ENCODE measurements at regions not wholly inside any gene's neighbourhood (a gene's known extent, or its start where the extent isn't known, plus 50 kb on each side); places are given as distances from the start of the nearest gene placed in this dataset.

- Histone ChIP-seq H3K4me1 (replicated peaks in 1 of 2; ENCODE audit: control insufficient read depth in 2 of 2, insufficient read depth in 2 of 2, low read length in 2 of 2) (no peaks in the 10 kb centered on the region; a peak in 1 of 5 replicates), H3K4me2 (ENCODE audit: insufficient read depth, low read length) (no peak overlapping the region), H3K27ac (ENCODE audit: extremely low read depth, low read depth, low read length) (no peak overlapping the region), H3K27me3 (ENCODE audit: control insufficient read depth in 2 of 2, insufficient read depth in 2 of 2, low read length in 2 of 2) (peaks cover 9 to 22% of the 10 kb centered on the region in 2 experiments; a peak in 3 of 5 replicates), H2AFZ (ENCODE audit: low read depth, low read length) (no peak overlapping the region), H3K4me3 (no peak overlapping the region), H3K36me3 (ENCODE audit: control insufficient read depth, insufficient read depth, low read length) (no peaks in the 10 kb centered on the region), H3K9me3 (replicated peaks; ENCODE audit: control insufficient read depth, insufficient read depth, low read depth, low read length) (no peaks in the 10 kb centered on the region), H4K20me1 (replicated peaks; ENCODE audit: control insufficient read depth, insufficient read depth, low read length) (no peaks in the 10 kb centered on the region), H3K79me2 (ENCODE audit: control insufficient read depth, insufficient read depth, low read length) (no peaks in the 10 kb centered on the region), H3K9ac (ENCODE audit: insufficient read depth in 1 of 2, low read depth in 2 of 2, low read length in 2 of 2) (no peak overlapping the region), H3K9me1 (ENCODE audit: control insufficient read depth, insufficient read depth, low read length) (no peaks in the 10 kb centered on the region)
- ChIA-PET POLR2A (interaction anchor here (1.1 kb wide), 1 partner anchor 253 kb away, joined by 3 read pairs; no protein-coding TSS in a partner anchor), CTCF (ENCODE audit: low intra/inter-chr PET ratio) (no interaction called here)
- in situ Hi-C loops (cut with MboI) (no loop called here), intact Hi-C loops (cut with micrococcal nuclease) (no loop called here)
- no peak for ATAC-seq
- no peak for FAIRE-seq
- DNase-seq (ENCODE audit: extremely low read depth in 1 of 4, low spot score in 3 of 4) = no peak
- BruUV-seq (replicated peaks) = no TSS peak
- WGBS (ENCODE audit: insufficient coverage, low coverage, missing lambda C conversion rate) = 0% methylated on average over 5 of the region's 6 CpGs
- TF ChIP-seq MAFF (IDR thresholded peaks at IDR 0.05; ENCODE audit: low read length) (no peak), TFE3 (CRISPR knock-in tag; IDR thresholded peaks at IDR 0.05) (no peak), RNF2 (IDR thresholded peaks at IDR 0.05) (no peak), DEAF1 (CRISPR knock-in tag; IDR thresholded peaks at IDR 0.05) (no peak), FOXM1 (IDR thresholded peaks at IDR 0.05; ENCODE audit: low read depth) (no peak), FOXM1 (CRISPR knock-in tag; IDR thresholded peaks at IDR 0.05; ENCODE audit: low read depth) (no peak), MCM5 (IDR thresholded peaks at IDR 0.05; ENCODE audit: low read depth) (no peak), ZBTB2 (IDR thresholded peaks at IDR 0.05) (no peak), ZNF318 (IDR thresholded peaks at IDR 0.05; ENCODE audit: borderline replicate concordance in 1 of 2, low read depth in 1 of 2) (no peak)
These were observed 385.8 kb downstream of the MED13L start for GRCh38 chr12:115891556-115892164.

Measured in K562 (cell line).